ENCODE measurements at regions not wholly inside any gene's neighbourhood (a gene's known extent, or its start where the extent isn't known, plus 50 kb on each side); places are given as distances from the start of the nearest gene placed in this dataset.
A peak's percentile ranks its signal among the peaks of the same experiment; 100 is the strongest.
"Not testable (repeated sequence)": the region's sequence is repeated elsewhere in the genome, so short reads cannot be mapped to it uniquely, and the experiment has no call there.

DNA sequence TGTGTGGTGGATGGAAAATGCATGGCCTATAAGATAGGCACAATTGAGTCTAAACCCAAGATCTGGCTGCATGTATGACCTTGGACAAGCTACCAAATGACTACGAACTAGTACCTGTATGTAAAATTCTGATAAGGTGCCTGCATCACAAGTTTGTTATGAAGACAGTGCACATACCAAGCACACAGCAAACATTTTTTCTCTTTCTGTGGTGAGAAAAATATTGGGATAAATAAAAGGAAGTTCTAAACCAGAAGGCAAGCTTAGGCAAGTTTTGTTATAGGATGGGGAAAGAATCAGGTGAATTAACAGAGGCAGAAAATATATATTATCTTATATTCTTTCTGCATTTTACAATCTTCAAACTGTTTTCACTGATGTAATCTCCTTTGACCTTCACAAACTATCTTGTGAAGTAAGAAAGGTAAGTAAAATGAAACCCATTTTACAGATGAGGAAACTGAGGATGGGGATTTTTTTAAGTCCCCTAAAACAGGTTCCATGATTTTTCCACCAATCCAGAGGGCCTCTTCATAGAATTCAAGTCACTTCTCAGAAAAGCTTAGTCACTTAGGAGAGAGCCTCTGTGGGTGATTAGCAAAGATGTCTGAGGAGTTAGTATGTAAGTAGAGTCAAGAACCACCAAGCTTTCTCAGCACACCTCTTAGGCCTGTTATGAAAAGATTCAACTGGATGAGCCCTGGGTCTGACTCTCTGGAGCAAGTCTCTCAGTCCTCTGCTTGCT lies 132.0 kb upstream of the RAP1B start:
- DNase-seq (ENCODE audit: low read depth in 2 of 2), result no peak

DNA sequence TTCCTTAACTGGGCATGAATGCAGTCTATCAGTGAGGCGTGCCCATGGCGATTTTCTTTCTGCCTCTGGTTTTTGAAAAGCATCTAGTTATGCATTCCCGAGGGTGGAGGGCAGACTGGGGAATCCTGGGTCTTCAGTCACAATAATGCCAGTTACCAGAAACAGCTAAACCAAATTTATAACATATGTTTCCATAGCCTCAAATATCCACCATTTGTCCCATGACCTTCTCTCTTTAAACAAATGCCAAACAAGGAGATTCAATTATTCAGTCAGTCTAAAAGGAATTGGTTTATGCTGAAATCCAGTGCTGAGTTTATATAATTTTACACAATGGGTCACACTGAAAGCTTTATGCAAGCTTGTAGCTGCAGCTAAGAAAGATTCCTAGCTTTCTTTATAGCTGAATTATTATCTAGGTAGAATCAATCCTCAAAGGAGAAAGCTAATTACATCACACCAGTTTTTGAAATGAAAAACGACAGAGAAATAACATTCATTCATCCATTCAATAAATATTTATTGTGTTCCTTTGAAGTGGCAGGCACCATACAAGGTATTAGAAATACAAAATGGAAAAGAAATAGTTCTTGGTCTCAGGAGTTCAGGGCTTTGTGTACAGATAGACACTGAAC lies 131.3 kb upstream of the RAP1B start:
- no peak for DNase-seq (ENCODE audit: low read depth in 2 of 2)

DNA sequence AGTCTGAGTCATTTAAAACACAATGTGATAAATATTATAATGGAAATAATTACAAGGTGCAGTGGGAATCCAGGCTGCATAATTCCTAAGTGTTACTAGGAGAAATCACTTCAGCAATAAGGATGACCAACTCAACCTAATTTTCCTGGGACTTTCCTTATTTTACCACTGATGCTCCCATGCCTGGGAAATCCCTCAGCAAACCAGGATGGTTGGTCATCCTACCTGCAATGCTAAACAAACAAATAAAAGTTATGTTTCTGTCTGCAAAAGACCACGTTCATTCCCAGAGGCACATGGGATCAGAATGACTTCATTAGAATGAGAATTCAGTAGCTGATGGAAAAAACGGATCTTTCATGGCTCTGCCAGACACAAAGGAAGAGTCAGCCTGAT lies 130.8 kb upstream of the RAP1B start:
- DNase-seq (ENCODE audit: low read depth in 2 of 2), result no peak

DNA sequence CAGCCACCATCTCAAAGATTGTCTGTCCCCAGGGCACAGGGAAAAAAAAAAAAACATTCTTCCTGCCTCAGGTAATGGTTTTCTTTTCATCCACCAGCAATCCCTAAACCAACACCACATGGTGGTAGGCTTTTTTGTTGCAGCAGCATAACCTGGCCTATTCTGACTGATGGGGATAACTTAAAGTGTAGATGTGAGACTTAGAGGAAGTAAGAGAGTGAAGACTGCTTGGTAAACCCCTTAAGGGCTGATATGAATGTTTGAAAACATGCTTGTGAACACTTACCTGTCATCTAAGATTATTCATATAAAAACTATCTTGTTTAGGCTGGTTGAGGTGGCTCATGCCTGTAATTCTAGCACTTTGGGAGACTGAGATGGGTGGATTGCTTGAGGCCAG lies 130.2 kb upstream of the RAP1B start:
- DNase-seq (ENCODE audit: low read depth in 2 of 2), result no peak

DNA sequence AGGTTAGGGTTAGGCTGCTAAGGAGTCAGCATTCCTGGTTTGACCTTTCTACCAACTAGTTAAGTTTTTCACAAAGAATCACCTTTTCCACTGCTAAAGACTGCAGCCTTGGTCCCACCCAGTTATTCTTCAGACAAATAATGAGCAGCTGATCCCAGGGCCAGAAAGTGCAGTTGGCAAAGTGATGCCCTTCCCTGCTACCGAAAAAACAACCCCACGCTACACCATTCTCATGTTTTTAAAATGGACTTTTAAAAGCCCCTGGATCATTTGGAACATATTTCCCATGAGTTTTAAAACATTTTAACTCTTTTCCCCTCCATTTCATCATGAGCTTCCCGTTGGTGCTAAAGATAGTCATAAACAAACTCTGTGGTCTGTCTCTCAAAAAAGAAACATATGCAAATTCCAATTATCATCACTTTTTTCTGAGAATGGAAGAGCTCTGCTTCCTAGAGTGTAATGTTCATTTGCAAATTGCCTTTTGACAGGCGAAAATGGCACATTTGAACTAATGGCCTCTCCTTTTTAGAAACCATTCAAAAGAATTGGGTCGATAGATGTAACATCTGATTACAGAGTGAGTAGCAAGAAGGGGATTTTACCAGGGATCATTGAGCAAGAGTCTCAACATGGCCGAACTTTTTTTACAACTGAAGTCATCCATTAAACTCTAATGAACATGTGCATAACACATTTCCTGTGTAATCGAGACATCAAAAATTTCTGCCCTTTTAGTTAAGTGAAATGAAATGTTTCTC lies 129.3 kb upstream of the RAP1B start:
- DNase-seq (ENCODE audit: low read depth in 2 of 2), result no peak

DNA sequence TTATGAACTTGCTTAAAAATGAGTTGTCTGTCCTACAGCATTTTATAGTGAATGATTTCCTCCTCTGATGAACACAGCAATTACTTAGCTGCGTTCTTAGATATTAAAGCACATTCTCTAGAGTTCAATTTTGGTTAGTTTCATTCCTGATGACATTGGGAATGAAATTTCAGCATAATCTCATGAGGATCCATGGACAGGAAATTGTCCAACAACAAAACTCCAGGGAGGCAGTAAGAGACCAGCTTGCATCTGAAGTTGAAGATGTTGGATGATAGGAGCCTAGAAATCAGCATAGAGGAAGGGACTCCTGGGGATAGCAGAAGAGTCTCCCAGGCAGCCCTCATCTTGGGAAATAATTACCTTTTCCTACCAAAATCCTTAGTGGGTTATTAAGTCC lies 128.7 kb upstream of the RAP1B start:
- DNase-seq (ENCODE audit: low read depth in 2 of 2), result no peak

DNA sequence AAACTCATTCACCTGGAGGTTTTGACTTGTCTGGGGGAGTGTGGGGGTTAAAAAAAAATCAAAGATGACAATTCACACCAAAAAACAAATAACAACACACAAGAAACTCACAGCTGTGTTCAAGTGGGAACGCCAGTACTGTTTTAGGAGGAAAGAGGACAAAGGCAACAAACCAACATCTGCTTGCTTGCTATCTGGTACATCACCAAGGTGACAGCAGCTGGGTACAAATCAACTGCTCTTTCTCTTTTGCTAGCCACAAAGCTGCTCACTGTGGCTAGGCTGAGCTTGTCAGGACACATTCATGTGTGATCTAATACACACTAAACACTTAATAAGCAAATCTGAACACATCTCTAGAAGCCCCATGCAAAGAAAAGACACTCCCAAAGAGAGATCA lies 128.0 kb upstream of the RAP1B start:
- DNase-seq (ENCODE audit: low read depth in 2 of 2), result peak; percentile 17 to 18

DNA sequence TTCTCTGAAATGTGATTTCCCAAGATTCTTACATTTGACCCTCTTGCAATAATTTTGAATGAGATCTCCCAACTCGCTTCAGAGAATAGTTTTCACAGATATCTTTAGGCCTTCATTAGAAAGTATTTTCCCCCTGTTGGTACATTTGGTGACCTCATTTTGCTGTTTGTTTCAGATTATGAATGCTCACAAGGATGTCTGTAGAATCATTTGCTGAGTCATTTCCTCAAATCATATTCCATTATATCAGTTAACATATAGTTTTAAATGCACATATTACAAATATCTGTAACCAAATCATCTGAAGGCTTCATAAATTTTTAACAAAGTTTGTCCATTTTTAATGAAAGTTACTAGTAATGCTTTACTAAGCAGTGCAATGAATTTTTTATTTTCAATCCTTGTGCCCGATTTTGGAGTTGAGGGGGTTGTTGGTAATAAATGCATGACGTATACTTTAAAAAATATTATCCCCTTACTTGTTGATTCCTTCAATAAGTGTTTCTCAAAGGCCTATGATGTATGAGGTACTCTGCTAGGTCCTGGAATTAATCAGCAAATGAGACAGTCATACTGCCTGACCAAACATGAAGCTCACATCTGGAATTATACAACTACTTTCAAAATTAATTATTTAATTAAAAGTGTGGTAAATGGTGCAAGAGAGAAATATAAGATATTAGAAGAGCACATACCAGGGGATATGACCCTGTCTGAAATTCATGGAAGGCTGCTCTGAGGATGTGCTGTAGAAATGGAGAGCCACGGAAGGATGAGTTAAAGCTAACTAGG lies 126.9 kb upstream of the RAP1B start:
- DNase-seq (ENCODE audit: low read depth in 2 of 2), result no peak

DNA sequence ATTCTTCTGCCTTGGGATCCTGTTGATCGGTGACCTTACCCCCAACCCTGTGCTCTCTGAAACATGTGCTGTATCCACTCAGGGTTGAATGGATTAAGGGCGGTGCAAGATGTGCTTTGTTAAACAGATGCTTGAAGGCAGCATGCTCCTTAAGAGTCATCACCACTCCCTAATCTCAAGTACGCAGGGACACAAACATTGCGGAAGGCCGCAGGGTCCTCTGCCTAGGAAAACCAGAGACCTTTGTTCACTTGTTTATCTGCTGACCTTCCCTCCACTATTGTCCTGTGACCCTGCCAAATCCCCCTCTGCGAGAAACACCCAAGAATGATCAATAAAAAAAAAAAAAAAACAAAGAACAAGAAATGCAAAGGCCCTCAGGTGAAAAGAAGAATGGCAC lies 126.1 kb upstream of the RAP1B start:
- not testable (repeated sequence) for DNase-seq (ENCODE audit: low read depth in 2 of 2)

DNA sequence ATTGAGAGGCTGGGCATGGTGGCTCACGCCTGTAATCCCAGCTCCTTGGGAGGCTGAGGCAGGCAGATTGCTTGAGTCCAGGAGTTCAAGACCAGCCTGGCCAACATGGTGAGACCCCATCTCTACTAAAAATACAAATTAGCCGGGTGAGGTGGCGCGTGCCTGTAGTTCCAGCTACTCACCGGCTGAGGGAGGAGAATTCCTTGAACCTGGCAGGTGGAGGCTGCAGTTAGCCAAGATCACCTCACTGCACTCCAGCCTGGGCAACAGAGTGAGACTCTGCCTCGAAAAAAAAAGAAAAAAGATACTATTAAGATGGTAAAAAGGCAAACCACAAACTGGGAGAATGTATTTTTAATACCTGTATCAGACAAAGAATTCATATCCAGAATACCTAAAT lies 124.2 kb upstream of the RAP1B start:
- DNase-seq (ENCODE audit: low read depth in 2 of 2), result not testable (repeated sequence)

DNA sequence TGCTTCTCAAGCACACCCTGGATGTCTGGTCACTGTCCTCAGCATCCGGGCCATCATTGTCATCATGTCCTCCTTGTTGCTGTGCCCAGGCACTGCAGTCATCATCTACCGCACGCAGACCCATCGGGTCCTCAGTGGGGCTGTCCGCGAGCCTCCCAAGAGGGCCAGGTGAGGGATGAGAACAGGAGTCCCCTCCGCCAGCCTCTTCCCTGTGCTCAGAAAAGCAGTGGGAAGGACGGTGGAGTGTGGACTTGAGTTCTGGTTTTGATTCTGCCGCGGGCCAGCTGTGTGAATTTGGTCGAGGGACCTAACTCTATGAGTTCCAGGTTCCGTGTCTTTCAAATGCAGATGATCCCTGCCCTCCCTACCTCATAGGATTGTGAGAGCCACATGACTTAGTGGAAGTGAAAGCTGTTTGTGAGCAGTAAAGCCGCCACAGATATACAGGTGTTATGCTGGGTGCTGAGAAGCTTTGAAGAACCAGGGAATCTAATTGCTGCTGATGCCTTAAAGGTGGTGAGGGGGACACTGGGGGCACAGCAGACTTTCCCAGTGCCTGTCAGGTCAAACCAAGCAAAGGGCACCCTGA lies 122.9 kb upstream of the RAP1B start:
- no peak for DNase-seq (ENCODE audit: low read depth in 2 of 2)

DNA sequence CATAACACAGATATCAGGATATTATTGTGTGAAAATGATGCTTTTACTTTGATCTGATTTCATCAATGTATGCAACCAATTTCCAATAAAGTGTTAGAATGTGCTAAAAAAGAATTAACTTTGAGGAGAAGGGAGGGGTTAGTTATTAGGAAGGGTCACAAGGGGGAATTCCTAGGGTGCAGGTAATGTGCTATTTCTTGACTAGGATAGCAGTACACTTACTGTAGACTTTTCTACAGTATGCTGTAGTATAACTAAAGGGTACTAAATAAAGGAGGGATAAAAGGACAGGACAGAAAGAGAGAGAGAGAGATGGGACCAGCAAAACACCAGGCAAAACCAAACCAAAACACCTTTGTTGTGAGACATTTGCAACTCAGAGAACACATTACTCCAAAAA lies 121.4 kb upstream of the RAP1B start:
- no peak for DNase-seq (ENCODE audit: low read depth in 2 of 2)

DNA sequence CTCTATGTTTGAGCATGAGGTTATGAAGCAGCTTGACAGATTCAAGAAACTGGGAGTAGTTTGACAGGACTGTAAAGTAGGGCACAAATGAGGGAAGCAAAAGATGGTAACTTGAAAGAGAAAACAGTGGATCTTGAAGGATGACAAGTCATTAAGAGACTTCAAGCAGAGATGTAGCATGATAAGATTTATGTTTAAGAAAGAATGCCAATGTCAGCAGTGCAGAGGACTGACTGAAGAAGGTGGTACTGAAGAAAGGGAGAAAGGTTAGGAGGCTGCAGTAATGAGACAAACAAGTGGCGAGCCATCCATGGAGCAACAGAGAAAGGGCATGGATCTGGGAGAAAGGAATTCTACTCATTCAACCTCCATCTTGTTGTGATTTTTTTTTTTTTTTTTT lies 120.2 kb upstream of the RAP1B start:
- DNase-seq (ENCODE audit: low read depth in 2 of 2), result no peak

DNA sequence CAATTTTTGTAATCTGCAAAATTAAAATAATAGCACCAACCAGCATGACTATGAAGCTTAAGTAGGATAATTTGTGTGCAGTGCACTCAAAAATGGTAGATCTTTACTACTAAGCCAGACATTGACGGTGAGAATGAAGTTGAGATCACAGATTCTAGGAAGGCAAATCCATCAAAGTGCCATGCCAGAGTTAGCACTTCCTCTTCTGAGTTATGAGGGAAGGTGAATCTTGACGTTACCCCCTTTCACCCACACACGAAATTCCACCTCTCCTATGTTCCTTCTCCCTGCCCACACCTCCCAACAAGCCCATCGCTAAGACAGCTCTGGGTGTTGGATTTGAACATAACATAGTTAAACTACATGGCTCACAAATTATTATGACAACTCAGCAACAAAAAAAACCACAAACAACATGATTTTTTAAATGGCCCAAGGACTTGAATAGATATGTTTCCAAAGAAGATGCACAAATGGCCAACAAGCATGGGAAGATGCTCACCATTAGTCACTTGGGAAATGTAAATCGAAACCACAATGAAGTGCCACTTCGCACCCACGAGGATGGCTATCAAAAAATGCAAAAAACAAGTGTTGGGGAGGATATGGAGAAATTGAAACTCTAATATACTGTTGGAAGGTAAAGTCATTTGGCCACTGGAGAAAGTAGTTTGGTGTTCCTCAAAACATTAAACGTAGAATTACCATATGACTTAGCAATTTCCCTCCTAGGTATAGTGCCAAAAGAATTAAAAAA lies 119.3 kb upstream of the RAP1B start:
- DNase-seq (ENCODE audit: low read depth in 2 of 2), result no peak

DNA sequence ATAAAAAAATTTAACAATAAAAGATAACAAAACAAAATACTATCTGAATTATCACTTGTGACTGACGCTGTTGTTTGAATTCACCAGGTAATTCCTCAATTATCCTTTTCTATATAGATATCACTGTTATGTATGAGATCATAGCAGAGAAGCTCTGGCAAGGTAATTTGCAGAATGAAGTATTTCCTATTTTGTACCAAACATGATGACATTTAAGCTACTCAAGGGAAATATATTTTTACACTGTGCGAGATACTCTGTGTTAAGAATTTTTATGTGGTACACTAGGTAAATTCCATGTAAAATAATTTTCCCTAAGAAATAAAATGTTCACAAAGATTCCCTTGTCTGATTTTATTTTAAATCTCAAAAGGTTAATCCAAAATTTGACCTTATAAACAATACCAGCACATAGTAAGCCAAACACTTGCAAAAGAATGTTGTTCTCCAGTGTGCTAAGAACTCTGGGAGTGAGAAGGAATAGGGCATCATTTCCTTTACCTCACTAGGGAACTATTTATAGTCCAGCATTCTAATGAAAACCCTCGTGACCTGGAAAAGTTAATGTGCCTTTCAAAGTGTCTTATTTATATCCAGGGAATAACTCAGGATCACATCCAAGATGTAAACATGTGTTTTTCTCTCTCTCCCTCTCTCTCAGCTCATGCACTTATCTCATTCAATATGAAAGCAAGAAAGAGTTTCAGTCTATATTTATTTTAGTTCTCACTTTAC lies 115.2 kb upstream of the RAP1B start:
- DNase-seq (ENCODE audit: low read depth in 2 of 2), result no peak

DNA sequence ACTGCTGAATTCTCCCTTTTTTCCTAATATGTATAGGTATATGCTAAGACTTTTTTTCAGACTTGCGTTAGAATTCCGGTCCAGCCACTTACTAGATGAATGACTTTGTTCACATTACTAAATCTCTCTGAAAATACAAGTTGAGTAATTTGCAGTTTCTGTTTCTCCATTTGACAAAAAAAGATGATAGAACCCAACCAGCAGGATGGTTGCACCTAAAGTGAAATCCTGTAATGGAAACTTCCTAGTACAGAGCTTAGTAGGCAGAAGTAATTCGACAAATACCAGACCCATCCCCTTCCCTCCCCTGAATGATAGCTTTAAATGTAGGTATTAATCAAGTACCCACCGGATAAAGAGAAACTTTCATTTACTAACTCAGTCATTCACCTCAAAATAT lies 113.6 kb upstream of the RAP1B start:
- DNase-seq (ENCODE audit: low read depth in 2 of 2), result no peak

DNA sequence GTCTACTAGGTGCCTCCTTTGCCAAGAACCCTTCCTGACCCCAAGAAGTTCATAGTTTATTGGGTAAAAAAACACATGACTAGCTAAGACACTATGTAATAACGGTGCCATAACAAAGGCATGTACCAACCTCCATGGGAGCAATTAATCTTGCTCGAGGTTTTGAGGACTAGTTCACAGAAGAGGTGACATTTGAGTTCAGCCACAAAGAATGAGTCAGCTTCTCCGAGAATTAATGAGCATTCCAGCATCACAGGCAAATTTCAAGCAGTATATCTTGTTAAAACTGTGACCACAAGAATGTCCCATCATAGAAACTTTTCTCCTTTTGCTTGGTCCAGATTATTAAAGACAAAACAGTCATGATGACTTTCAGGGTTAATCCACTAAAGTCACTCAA lies 113.0 kb upstream of the RAP1B start:
- DNase-seq (ENCODE audit: low read depth in 2 of 2), result peak in 1 of 2 donors; percentile 32

DNA sequence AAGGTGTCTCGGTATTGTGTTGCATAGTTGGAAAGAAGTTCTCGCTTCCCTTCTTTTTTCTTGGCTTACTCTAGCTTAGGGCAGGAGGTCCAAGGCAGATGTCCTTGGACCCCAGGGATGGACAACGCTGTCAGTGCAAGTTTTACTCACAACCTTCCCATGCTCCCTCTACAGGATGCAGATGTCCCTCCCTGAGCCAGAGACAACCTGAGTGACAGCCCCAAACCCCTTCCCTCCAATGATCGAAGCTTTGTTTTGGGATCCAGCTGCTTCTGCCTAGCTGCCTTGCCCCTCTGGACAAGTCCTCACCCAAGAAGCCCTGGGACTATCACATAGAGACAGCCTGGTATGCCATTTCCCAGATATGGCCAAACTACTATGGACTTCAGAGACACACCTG lies 112.0 kb upstream of the RAP1B start:
- DNase-seq (ENCODE audit: low read depth in 2 of 2), result no peak

DNA sequence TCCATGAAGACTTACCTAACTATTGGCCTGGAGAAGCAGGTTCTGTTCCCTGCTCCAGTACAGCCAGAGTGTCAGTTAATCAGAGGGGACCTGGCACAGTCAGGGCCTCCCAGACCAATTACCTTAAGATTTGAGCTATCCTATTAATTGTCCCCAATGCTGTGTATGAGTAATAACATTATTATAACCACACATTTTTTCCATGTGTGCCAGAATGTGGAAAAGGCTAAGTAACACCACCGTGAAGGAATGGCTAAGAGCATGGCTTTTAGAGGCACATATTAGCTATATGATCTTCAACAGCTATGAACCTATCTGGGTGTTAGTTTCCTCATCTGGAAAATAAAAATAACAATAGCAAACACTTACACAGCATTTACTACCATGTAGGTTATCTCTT lies 111.1 kb upstream of the RAP1B start:
- no peak for DNase-seq (ENCODE audit: low read depth in 2 of 2)

DNA sequence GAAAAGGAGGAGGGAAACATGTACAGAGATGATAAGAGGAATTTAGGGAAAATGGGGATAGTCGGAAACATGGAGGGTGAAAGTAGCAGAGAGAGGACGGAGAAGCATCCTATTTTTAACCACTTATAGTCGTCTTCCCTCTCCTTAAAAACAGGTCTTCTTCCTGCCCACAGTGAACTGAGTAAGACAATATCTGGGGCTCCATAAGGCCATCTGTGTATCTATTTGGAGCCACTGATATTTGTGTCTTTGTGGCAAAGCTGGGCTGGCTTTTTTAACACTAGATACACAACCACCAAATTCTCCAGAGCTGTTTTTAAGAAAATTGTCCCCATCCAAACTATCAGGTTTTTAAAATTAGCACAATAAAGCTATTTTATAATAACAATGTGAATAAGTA lies 109.5 kb upstream of the RAP1B start:
- no peak for DNase-seq (ENCODE audit: low read depth in 2 of 2)
